ENCODE measurements at regions not wholly inside any gene's neighbourhood (a gene's known extent, or its start where the extent isn't known, plus 50 kb on each side); places are given as distances from the start of the nearest gene placed in this dataset.

- TF ChIP-seq EZH2 (optimal IDR thresholded peaks at IDR 0.05; ENCODE audit: low read depth, low read length) (no peak), CTCF (IDR thresholded peaks at IDR 0.05; ENCODE audit: low read length) (no peak)
These were observed 123.7 kb downstream of the MAGEB17 start for GRCh38 chrX:16290997-16291396.
